GM20000 (cell line): ENCODE measurements at regions not wholly inside any gene's neighbourhood (a gene's known extent, or its start where the extent isn't known, plus 50 kb on each side); places are given as distances from the start of the nearest gene placed in this dataset.

Experiments
- DNase-seq: peaks from one replicate; pipeline ENCODE4 v3.0.0; 2012; ENCODE audit warnings: low spot score
- TF ChIP-seq, protein P1 (sequence below): IDR thresholded peaks from 2 replicates; pipeline ENCODE4 v1.5.1; 2012; ENCODE audit warnings: mild to moderate bottlenecking, control low read depth; ENCODE audit errors: extremely low read depth, missing control alignments

DNA sequence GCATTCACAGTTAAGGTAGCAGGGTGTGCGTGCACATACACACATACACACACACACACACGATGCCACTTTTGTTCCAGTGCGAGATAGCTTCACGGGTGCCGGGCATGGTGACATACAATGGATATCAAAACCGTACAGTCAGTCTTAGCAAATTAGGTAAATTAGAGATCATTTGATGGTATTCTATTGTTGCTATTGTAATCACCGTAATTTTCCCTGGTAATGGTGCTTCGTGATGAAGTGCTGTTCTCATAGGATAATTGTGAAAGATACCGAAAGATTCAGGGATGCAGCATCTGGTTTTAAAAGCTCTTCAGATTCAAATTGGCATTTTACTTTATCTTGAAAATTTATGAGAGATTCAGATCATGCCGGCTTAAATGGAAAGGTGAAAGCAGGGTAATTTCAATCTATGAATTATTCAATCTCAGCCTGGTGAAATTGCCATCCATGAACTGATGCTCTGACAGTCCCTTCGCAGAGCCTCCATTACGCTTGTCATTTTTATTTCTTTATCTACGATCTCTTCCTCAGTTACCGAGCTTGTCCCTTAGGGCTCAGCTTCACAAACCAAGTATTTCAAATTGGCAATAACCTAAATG lies 71.3 kb upstream of the SOX4 start:
- TF ChIP-seq, protein P1, sequence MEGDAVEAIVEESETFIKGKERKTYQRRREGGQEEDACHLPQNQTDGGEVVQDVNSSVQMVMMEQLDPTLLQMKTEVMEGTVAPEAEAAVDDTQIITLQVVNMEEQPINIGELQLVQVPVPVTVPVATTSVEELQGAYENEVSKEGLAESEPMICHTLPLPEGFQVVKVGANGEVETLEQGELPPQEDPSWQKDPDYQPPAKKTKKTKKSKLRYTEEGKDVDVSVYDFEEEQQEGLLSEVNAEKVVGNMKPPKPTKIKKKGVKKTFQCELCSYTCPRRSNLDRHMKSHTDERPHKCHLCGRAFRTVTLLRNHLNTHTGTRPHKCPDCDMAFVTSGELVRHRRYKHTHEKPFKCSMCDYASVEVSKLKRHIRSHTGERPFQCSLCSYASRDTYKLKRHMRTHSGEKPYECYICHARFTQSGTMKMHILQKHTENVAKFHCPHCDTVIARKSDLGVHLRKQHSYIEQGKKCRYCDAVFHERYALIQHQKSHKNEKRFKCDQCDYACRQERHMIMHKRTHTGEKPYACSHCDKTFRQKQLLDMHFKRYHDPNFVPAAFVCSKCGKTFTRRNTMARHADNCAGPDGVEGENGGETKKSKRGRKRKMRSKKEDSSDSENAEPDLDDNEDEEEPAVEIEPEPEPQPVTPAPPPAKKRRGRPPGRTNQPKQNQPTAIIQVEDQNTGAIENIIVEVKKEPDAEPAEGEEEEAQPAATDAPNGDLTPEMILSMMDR = no peak
- DNase-seq = no peak

DNA sequence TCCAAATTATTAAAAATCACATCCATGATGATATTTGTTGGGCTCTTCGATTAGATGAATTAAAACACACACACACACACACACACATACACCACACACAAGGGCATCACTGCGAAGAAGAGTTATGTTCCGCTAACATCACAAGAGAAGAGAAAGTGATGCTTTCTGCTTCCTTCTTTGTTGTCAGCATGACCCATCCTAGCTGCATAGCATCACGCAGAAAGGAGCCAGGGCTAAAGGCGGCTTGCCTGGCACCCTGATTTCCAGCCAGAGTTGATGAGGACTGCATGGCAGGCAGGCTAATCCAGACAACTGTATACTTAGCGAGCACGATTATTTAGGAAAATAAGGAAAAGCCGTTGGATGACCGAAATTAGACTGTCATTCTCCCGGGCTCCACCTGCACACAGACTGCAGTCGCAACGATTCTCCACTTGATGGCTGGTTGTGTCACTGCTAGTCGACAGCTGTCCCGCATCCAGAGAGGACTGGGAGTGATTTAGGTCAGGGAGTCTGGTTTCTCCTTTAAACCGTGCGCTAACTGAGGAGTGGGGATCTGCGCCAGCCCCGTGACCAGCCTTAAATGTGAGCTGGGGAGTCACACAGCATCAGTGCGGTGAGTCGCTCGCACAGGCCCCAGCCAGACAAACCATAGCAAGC lies 70.6 kb upstream of the SOX4 start:
- TF ChIP-seq, protein P1 = no peak
- no peak for DNase-seq

DNA sequence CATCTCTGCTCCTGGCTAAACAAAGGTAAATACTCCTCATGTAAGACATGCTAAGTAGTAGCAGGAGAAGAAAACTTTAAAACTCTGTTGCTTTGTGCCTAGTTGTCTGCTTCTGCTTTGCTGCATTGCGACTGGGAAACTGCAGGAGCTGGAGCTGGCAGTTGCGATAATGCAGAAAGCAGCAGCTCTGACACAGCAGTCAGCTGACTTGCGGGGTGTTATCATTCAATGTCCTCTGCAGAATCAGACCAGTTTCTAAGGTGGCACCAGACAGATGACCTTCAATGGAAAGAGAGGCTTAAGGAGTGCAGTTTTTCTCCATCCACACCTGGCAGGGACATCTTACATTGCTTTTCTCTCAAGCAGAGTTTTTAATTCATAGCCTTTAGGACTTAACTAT lies 69.9 kb upstream of the SOX4 start:
- TF ChIP-seq, protein P1 = no peak
- DNase-seq = no peak

DNA sequence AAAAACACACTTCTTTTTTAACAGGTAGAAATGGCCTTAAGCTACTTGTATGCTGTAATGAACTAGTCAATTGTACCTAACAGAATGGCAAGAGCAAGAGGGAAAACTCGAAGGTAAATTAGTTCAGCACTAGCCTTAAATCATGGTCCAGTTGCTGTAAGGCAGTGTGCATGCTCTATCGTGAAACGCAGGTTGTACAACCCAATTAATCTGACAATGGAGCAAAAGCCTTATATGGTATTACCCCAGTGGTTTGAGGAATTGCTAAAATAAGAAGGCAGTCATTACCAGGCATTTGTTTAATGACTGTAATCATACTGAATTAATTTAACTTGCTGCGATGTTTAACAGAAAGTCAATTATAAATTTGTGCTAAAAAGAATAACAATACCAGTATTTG lies 69.3 kb upstream of the SOX4 start:
- TF ChIP-seq, protein P1 = no peak
- no peak for DNase-seq

DNA sequence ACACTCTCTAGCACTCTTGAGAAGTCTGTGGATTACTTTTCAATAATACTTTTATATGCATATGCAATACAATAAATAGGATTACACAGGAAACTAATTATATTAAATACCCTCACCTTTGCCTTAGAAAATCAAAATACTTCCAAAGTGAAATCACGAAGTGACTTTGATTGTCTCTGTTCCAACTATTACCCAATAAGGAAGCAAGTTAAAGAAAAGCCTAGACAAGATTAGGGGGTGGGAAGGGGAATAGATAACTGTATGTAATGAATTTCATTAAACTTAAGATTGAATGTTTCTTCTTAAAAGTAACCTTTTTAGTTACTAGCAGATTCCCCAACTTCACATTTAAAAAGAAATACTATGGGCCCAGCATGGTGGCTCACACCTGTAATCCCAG lies 66.6 kb upstream of the SOX4 start:
- no peak for DNase-seq
- TF ChIP-seq, protein P1 = no peak

DNA sequence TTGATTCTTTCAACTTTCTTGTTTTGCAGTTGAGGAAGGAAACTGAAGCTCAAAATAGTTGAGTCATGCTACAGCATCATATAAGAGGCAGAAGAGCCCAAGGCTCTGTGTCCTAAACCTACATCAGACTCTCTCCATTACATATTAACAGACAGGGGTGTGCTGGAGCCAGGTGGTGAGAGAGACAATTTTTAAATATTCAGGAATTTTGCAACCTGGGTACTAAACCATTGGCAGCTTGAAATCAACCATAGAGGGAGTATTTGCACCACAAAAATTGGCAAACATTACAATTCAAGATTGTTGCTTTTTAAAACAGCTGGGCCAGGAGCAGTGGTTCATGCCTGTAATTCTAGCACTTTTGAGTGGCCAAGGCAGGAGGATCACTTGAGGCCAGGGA lies 65.8 kb upstream of the SOX4 start:
- no peak for DNase-seq
- TF ChIP-seq, protein P1 = no peak

DNA sequence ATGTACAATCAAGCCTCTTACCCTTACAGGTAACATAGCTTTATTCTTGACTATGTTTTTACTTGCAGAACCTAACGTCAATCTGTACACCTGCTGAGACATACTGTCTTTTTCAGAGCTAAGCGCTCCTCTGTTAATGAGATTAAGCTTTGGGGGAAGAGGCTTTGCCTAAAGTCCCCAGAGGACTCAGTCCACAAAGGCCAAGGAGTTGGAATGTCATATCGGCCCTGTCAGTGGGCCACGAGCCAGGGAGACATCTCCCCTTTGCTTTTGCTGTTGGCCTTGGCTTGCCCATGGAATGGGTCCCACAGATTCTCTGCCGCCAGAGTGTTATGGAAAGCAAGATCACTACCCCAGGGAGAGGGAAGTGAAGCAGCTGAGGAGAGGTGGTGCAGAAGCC lies 64.1 kb upstream of the SOX4 start:
- TF ChIP-seq, protein P1 = no peak
- DNase-seq = no peak
